GM18861 (cell line): ENCODE measurements at regions not wholly inside any gene's neighbourhood (a gene's known extent, or its start where the extent isn't known, plus 50 kb on each side); places are given as distances from the start of the nearest gene placed in this dataset.
A peak's percentile ranks its signal among the peaks of the same experiment; 100 is the strongest.

Source experiments
- ATAC-seq: cut with Tn5 transposase; IDR thresholded peaks from one replicate; pipeline ENCODE4 v1.9.1; 2021; ENCODE audit not compliant: unreplicated experiment

DNA sequence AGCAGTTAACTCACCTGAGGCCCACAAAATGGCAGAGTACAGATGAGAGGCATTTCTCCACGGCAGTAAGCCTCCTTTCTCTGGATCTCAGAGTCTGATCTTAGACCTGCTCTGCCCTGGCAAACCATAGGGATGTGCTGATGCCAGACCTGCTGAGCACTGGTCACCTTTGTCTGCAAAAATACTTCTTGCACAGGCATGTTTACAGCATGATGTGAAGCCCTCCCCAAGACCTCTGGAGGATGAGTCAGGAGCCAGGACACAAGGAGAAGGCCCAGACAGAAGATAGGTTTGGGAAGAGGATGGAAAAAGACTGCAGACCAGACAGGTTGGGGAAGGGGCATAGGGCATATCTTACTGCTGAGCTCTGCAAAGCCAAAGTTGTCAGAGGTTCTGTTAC lies 426.6 kb downstream of the PMP22 start:
- no peak for ATAC-seq

DNA sequence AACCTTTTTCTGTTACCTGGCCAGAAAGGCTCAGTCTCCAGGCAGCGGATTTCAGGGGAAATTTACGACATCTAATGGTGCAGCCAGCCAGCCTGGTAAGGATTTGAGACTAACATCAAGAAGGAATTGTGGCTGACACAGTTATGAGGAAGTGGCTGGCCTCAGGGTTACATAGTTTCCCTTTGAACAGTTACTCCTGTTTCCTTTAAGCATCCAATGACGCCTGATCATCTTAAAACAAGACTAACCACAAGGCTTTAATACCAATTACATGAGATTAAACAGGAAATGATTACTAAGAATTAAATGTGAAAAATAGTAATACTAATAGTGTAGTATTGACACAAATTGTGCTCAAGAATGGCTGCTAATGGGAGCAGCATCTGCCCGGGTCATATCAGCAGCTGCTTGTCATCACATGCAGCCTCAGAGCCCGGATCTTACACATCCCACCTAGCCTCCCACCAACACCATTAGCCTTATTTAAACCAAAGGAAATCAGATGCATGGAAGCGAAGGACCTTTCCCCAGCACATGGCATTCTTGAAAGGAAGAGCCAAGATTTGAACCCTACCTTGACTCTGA lies 431.8 kb downstream of the PMP22 start:
- no peak for ATAC-seq

DNA sequence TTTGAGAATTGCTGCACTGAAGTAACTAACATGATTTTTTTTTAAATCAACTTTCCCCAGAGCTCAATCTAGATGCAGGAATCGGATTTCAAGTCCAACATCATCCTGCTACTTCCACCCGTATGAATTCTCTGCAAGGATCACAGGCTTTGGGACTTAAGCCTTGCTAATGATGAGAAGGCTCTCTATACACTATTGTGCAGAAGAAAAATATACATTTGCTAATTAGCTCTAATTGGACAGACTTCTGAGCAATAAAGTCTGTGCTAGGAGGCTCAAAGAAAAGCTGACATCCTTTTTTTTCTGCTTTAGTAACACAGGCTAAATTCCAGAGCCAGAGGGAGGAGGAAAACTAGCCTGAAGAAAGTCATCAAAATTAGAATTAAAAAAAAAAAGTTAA lies 433.6 kb downstream of the PMP22 start:
- no peak for ATAC-seq

DNA sequence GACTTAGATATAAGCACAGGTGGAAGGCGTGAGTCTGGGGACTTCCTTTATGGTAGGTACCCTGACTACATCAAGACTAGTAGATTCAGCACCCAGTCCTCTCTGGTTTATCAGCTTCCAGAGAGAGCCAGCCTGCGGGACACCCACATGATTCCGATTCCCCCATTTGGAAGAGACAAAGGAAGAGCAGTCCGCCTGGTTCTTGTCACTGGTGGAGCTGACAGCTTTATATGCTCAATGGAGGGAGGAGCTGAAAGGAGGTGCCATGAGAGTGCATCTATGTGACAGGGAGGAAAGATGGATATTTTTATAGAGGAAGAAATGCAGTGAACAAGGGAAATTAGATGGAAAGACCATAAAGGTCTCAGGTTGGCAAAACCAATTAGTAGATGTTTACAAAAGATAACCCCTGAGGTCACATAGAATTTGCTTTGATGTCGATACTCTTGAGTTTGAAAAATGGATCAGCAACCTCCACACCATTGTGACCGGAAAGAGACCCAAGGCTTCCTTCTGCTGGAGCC lies 437.7 kb downstream of the PMP22 start:
- no peak for ATAC-seq

DNA sequence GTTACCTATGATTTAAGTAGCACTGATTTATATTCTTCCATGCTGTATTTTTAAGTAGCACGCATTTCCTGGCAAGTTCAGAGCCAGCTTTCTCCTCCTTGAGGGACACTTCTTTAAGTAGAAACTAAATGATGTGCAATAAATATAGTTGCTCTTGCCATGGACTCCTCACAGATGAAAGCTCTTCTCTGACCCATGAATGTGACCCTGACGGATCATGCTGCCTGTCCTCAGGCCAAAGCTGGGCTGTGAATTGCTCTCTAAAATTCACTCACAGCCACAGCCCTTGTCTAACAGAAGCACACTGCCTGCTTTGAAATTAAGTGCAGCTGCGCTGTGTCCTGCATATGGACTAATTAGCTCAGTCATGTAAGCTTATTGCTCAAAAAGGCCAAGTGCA lies 438.8 kb downstream of the PMP22 start:
- no peak for ATAC-seq

DNA sequence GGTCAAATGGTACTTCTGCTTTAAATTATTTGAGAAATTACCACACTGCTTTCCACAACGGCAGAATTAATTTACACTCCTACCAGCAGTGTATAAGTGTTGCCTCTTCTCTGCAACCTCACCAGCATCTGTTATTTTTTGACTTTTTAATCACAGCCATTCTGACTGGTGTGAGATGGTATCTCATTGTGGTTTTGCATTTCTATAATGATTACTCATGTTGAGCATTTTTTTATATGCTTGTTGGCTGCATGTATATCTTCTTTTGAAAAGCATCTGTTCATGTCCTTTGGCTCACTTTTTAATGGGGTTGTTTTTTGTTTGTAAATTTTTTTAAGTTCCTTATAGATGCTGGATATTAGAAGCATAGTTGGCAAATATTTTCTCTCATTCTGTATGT lies 446.7 kb downstream of the PMP22 start:
- no peak for ATAC-seq

DNA sequence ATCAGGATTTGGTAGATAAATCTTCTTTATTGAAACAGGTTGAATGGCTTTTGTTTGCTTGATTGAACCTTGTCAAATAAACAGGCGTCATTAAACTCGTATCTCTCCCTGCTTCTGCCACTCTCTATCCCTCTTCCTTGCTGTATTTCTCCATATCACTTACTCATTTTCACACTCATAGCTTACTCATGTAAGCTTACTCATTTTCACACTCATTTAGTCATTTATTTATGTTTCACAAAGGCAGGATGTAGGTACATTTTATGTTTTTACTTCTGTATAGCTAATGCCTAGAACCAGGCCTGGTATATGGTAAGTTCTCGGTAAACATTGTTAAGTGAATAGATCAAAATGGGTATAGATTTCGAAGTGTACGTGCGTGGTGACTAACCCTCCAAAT lies 450.0 kb downstream of the PMP22 start:
- ATAC-seq, result no peak

DNA sequence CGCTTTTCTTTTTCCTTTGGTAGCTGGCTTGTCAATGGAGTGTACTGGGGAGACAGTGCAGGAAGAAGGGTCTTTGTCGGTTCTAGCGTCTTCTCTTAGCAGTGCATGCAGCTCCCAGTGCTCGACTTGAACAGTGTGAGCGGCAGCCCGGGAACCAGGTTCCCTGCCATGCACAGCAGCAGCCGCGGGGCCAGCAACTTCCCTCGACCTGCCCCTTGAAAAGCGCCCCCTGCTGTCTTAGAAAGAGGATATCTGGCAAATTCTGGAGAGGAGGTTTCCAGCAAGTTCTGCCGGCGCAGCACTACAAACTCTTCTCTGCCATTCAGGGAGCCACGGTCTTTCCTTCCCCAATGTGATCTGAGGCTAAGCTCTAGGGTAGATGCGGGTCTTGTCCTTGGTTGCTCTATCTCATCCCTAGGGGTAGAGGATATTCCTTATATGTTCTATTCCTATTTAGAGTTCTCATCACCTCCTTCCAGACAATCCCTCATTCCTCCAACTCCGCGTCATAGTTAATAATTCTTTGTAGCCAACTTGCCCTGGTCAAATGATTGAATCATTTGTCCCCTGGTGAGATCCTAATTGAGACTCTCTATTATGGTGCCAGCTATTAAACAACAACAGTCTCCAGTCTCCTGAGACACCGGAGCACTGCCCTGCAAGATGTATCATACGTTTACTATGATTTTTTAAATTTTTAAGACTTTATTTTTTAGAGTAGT lies 451.3 kb downstream of the PMP22 start:
- ATAC-seq, result no peak

DNA sequence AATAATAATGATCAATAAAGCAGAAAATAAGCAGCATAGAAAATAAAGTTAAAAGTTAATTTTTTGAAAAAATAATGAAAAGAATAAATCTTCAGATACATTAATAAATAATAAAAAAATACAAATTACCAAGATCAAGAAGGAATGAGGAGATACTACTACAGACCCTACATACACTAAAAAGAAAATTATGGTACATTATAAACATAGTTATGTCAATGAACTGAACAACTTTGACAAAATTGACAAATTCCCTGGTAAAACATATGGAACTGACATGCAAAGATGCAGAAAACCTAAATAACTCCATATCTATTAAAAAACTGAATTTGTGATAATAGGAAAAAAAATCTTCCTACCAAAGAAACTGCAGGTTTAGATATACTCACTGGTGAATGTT lies 456.7 kb downstream of the PMP22 start:
- no peak for ATAC-seq

DNA sequence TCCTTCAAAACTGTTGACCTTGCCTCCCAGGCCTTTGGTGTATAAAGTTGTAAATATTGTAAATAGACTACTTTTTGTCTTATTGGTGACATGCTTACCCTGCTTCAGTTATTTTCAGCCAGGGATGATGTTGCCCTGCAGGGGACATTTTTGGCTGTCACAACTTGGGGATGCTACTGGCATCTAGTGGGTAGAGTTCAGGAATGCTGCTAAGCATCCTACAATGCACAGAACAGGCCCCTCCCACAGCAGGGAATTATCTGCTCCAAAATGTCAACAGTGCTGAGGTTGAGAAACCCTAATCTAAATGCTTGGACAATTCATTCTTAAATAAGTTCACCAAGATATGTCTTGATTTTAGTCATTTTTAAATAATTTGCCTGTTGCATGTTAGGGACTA lies 459.8 kb downstream of the PMP22 start:
- ATAC-seq, result no peak

DNA sequence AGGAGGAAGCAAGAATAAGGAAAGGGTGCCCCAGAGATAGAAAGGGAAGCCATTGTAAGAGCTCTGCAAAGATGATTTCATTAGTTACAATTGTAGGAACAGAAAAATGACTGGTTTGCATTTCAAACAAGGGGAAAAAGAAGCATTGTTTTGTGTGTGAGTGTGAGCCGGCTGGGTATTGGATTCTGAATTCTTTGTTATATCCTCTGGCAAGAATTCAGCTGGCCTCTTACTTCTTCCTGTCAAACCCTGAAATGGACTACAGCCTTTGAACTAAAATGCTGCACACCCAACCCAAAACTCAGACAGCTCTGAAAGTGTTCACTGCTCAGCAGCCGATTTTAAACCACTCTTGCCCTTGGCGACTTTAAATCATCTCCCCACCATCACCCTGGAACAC lies 461.3 kb downstream of the PMP22 start:
- no peak for ATAC-seq

DNA sequence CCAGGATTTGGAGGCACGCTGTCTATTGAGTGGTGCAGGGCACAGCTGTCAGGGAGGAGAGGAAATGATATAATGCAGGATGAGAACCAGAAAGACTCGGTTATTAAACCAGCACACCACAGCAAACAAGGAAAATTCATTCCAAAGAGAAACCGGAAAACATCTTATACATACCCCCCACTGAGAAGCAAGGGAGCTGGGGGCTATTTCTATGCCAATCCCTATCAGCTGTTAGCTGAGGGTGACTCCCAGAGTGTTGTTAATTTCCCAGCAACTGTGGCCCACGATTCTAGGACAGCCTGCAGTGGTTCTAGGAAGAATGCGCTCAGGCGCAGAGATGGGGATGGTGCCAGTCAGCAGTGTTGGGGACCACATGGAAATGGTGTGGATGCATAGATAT lies 467.3 kb downstream of the PMP22 start:
- ATAC-seq, result no peak

DNA sequence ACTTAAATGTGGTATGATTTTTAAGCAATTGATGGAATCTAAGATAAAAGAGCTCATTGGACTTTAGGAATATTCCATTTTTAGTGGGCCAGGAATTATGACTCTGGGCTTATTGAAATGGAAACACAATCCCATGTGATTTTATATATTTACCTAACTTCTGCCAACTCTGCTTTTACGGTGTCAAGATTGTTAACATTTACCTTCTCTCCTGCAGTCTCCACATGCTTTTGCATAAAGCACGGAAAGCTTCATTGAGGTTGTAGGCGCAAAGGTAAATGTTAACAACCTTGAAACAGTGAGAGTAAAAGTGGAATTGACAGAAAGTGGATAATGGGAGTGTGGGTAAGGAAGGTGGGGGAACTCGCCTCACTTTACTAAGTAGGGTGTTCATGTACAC lies 468.1 kb downstream of the PMP22 start:
- ATAC-seq, result no peak

DNA sequence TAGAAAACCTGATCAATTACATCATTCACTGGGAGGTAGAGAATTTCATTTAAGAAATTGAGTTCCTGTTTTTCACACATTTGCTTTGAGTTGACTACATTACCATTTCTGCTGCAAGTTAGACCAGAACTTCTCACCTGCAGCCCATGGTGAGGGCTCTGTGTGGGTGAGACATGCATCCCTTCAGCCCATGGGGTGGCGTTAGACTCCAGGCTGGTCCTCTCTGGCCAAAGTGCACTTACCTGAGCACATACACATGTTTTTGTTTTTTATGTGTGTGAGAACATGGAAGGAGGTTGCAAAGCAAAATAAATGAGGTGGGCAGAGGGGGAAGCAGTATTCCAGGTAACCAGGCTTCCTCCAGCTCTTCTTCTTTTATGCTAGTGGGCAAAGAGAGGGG lies 470.2 kb downstream of the PMP22 start:
- ATAC-seq, result no peak

DNA sequence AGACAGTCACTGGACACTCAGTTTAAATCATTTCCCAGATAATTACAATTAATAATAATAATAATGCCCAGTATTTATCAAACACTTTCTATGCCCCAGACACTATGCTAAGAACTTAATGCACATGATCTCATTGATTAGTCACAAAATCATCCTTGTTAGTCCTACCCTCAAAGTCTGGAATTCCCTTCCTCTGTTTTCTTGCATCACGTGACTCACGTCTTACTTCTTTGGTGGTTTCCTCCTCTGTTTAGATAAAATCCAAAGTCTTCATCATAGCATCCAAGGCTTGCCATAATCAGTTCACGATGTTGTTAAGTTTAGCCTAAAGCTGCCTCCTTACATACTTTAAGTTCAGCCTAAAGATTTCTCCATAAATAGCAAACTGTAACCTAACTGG lies 471.9 kb downstream of the PMP22 start:
- ATAC-seq, result no peak

DNA sequence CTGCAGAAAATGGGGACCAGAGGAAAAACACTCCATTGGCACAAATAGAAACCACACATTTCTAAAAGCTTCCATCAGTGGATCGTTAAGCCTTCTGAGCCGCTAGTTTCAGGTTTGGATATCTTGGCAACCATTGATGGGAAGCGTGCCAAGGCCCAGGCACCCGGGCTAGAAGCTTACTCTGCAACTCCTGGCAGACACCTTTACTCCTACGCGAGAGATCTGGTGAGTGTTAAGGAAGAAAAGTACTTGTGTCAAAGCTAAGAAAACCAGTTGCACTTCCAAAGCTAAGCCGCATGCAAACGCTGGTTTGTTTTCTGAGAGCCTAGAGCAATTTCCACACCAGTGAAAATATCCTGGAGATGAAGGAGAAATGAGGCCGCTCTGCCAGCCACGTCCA lies 472.4 kb downstream of the PMP22 start:
- ATAC-seq, result no peak

DNA sequence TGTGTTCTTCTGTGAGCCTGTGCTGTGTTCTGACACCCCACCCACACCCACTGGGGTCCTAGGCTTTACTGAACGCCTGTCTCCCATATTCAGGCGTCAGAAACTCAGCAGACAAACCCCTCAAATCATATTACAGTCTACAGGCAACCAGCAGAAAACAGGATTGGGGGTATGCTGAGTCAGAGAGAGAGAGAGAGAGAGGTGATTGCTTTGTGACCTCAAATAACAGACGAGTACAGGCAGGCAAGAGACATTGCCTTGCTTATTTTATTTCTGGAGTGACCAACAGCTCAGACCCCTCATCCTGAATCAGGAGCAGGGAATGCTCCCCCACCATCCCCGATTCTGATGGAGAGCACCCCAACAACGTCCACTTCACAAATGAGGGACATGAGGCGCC lies 473.9 kb downstream of the PMP22 start:
- ATAC-seq, result no peak

DNA sequence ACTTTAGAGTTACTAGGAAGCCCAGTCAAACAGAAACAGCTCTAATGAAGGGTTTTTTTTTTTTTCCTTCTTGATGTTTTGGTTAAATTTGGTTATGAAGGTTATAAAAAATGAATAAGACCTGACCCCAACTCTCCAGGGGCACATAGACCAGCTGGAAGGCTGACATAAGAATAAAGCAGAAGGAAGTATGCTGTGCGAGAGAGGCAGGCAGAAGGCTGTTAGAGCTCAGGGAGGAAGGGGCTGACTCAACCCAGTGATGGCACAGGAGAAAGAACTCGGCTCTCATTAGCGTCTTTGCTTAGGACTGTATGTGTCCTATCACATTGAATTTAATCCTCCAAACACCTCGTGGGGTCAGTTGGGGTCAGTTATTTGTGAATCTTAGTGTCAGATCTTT lies 474.6 kb downstream of the PMP22 start:
- peak; percentile 72 for ATAC-seq

DNA sequence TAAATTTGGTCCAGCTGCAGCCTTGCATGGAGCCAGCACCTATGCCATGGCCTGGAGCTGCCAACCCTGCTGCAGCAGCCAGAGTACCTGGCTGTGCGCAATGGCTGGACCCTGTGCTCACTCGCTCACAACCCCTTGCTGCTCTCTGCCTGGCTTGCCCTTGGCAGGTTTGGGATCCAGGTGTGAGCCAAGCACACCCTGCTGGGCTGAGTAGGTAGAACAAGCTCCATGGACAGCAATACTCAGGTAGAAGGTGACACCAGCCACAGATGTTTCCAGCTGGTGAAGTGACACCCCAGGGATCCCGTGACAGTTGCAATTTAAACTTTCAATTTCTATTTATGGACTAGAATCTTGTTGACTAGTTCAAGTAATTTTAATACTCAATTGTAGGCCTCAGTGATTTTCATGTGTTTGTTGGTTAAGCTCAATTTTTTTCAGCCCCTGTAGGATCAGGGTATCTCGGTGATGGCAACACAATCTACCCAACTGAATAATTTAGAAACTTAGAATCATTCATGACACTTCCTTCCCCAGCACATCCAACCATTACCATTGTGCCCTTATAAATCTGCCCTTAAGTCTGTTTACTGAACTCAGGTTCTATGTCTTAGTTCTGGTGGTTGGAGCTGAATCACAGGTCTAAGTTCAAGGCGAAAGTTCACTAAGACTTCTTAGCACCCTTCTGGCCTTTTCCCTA lies 480.0 kb downstream of the PMP22 start:
- ATAC-seq, result peak; percentile 75

DNA sequence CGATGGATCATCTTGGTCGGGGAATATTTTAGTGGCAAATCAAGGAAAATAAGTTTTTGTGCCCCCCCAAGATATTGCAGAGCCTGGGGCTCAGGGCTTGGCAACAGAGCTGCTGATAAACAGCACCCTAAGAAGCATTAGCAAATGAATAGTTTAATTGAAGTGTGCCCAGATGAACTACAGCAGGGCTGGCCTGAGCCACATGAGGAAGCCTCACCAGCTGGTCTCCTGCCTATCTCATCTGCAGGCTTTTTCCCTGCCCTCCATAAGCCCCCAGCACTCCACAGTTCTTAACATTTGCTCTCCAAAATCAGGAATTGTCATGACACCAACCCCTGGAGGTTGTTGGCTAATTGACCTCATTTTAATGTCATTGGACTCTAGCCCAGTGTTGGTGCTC lies 480.2 kb downstream of the HS3ST3B1 start:
- ATAC-seq, result no peak

DNA sequence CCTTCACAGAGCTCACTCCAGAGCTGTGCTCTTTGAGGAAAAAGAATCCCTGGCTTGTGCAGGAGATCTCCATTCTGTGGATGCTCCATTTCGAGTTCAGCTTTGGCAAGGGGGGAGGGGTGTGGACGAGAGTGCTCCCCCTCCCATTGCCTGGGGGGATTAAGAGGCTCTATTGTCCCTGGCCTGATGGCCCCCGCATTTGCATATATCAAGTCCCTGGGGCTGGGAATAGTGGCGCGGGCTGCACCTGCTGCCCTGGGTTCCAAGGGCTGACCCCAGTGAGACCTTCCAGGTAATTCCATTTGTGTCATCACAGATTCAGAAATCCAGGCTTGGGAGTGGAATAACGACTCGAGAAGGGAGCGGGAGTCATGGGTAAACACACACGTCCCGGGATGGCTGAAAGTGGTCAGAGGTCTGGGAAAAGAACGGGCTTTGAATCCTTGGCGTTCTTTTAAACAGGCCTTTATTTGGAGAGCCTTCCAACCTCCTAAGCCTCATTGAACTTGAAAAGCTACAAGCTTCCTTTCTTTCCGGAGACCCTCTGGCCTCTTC lies 479.3 kb downstream of the HS3ST3B1 start:
- no peak for ATAC-seq

DNA sequence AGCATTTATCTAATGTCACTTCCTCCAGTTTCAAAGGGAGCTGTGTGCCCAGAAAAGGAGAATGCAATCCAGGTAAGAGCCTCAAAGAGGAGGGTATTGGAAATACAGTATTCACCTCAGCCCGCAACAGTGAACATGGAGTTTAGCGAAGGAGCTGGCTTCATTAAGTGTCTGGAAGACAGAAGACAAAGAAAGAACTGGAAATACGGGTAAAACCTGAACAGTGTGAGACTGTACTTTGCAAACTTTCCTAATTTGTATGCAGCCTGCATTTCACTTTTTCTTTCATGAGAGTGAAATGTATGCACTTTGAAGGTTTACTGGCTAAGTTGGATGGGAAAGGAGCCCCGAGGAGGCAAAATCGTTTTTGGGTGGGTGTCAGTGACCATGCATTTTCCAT lies 478.4 kb downstream of the HS3ST3B1 start:
- no peak for ATAC-seq
